ENCODE measurements at regions not wholly inside any gene's neighbourhood (a gene's known extent, or its start where the extent isn't known, plus 50 kb on each side); places are given as distances from the start of the nearest gene placed in this dataset.

GRCh38 chr1:192252776-192253175 lies 64.0 kb upstream of the RGS21 start:
- dilution Hi-C loops (cut with HindIII; ENCODE audit: low sequenced_read_pairs, unreplicated experiment): no loop called here
- POLR2A ChIA-PET (ENCODE audit: unreplicated experiment): interaction anchor here (0.7 kb wide), 1 partner anchor 30 kb away, joined by 5 read pairs; no protein-coding TSS in a partner anchor

More at GRCh38 chr1:192252776-192253175, 64.0 kb upstream of the RGS21 start:
- Histone ChIP-seq H3K4ac (ENCODE audit: low read depth, low read length) (no peak overlapping the region), H3K14ac (replicated peaks; ENCODE audit: low read depth, low read length) (no peak overlapping the region), H3K23ac (ENCODE audit: low read depth, low read length) (no peak overlapping the region), H4K8ac (ENCODE audit: low read depth in 2 of 2, low read length in 2 of 2) (no peak overlapping the region), H3K56ac (ENCODE audit: extremely low read depth, insufficient read depth, low read length) (no peak overlapping the region), H3K4me1 (ENCODE audit: control insufficient read depth, insufficient read depth, low read length) (peaks cover 3% of the 10 kb centered on the region; the same call in 1 of the 2 replicates), H3K4me2 (ENCODE audit: low read depth, low read length) (no peak overlapping the region), H4K5ac (ENCODE audit: low read depth, low read length) (no peak overlapping the region), H2AFZ (replicated peaks; ENCODE audit: low read length, poor library complexity) (no peak overlapping the region), H2AK9ac (replicated peaks; ENCODE audit: low read depth, low read length, poor library complexity) (no peak overlapping the region), H2AK5ac (ENCODE audit: low read depth, low read length) (no peak overlapping the region), H3K9me1 (ENCODE audit: insufficient read depth, low read length) (no peaks in the 10 kb centered on the region), H3K9ac (ENCODE audit: low read depth, low read length) (no peak overlapping the region), H3K18ac (ENCODE audit: low read depth, low read length) (no peak overlapping the region), H3K27me3 (ENCODE audit: control insufficient read depth, insufficient read depth, low read length) (no peaks in the 10 kb centered on the region), H4K20me1 (ENCODE audit: insufficient read depth, low read length) (no peaks in the 10 kb centered on the region), H4K91ac (ENCODE audit: insufficient read depth, low read depth, low read length) (no peak overlapping the region), H3K4me3 (ENCODE audit: insufficient read depth, low read depth, low read length) (no peak overlapping the region), H3K27ac (ENCODE audit: insufficient read depth, low read length) (no peak overlapping the region), H3K36me3 (ENCODE audit: control insufficient read depth, insufficient read depth, low read length) (no peaks in the 10 kb centered on the region), H2BK20ac (ENCODE audit: low read depth, low read length) (no peak overlapping the region), H3K9me3 (ENCODE audit: control insufficient read depth, insufficient read depth, low read length) (no peaks in the 10 kb centered on the region), H2BK5ac (ENCODE audit: low read depth, low read length, poor library complexity, severe bottlenecking) (no peak overlapping the region), H2BK15ac (ENCODE audit: low read depth, low read length) (no peak overlapping the region), H3K79me1 (ENCODE audit: low read depth in 1 of 2, low read length in 2 of 2) (no peaks in the 10 kb centered on the region), H2BK120ac (ENCODE audit: low read depth, low read length) (no peak overlapping the region)
- no peak for ATAC-seq (ENCODE audit: low read depth)
- CTCF ChIA-PET: no interaction called here
- TF ChIP-seq CTCF (conservative IDR thresholded peaks at IDR 0.05; ENCODE audit: low read depth, low read length) (no peak), FOS (IDR thresholded peaks at IDR 0.05; ENCODE audit: low read depth, low read length) (no peak), MAFK (IDR thresholded peaks at IDR 0.05; ENCODE audit: low read depth, low read length) (no peak), RCOR1 (IDR thresholded peaks at IDR 0.05; ENCODE audit: insufficient replicate concordance, low read length) (no peak), SMC3 (IDR thresholded peaks at IDR 0.05; ENCODE audit: low read depth, low read length) (no peak), POLR2A (IDR thresholded peaks at IDR 0.05; ENCODE audit: low read depth, low read length) (no peak), CHD1 (IDR thresholded peaks at IDR 0.05; ENCODE audit: low read depth, low read length) (no peak)
- no TSS peak for BruUV-seq (replicated peaks)
- intact Hi-C loops (cut with micrococcal nuclease): no loop called here
- in situ Hi-C loops (cut with MboI; ENCODE audit: low sequenced_read_pairs): no loop called here
- no CpG with 5 or more reads among the region's 3 CpGs for WGBS, 2 experiments (ENCODE audit: extremely low coverage in 2 of 2, insufficient read length in 1 of 2)
- DNase-seq: no peak
